ENCODE measurements at regions not wholly inside any gene's neighbourhood (a gene's known extent, or its start where the extent isn't known, plus 50 kb on each side); places are given as distances from the start of the nearest gene placed in this dataset.

DNA sequence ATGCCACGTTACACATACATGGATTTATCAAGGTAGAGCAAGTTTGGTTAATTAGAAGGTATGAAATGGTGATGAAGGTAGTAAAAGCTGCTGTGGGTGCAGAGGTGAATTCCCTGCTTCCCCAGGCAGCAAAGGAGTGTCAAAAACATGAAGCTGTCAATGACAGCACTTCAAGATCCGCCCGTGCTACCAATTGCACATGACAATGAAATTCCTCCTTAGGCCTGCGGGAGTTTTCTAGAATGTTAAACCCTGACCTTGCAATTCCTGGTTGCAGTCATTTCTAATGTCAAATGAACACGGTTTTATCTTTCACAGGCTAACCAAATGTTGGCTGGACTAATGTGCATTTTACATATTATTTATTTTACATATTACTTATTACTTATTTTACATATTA, 67.7 kb upstream of the LSM14A start:
- no peaks in the 10 kb centered on the region for H3K4me1 ChIP-seq (ENCODE audit: insufficient read depth, poor library complexity, severe bottlenecking)
- ATAC-seq (ENCODE audit: low read depth) (no peak), DNase-seq (ENCODE audit: low spot score) (no peak)
- no peak overlapping the region for H3K27ac ChIP-seq (ENCODE audit: poor library complexity, severe bottlenecking)
- TF ChIP-seq, protein P1, sequence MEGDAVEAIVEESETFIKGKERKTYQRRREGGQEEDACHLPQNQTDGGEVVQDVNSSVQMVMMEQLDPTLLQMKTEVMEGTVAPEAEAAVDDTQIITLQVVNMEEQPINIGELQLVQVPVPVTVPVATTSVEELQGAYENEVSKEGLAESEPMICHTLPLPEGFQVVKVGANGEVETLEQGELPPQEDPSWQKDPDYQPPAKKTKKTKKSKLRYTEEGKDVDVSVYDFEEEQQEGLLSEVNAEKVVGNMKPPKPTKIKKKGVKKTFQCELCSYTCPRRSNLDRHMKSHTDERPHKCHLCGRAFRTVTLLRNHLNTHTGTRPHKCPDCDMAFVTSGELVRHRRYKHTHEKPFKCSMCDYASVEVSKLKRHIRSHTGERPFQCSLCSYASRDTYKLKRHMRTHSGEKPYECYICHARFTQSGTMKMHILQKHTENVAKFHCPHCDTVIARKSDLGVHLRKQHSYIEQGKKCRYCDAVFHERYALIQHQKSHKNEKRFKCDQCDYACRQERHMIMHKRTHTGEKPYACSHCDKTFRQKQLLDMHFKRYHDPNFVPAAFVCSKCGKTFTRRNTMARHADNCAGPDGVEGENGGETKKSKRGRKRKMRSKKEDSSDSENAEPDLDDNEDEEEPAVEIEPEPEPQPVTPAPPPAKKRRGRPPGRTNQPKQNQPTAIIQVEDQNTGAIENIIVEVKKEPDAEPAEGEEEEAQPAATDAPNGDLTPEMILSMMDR (IDR thresholded peaks at IDR 0.05; ENCODE audit: poor library complexity, severe bottlenecking): no peak
- no peaks in the 10 kb centered on the region for H3K27me3 ChIP-seq (ENCODE audit: insufficient read depth, poor library complexity, severe bottlenecking)
- no peak overlapping the region for H3K4me3 ChIP-seq (ENCODE audit: severe bottlenecking)
- no peaks in the 10 kb centered on the region for H3K9me3 ChIP-seq (ENCODE audit: severe bottlenecking)
- H3K36me3 ChIP-seq (ENCODE audit: low read depth): no peaks in the 10 kb centered on the region

DNA sequence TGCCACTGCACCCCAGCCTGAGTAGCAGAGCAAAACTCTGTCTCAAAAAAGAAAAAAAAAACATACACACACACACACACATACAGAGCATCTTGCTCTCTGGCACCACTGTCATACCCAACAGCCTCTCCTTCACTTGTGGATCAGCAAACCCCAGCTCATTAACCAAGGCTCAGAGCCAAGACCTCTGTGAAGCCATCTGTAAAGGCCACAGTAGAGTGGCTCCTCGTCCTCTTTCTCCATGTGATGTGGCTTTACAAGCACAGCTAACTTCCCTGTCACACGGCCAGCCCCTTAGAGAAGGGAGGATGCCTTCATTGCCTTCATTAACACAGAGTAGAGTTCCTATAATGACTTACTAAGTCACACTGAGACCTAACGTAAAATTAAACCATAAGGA, 62.7 kb upstream of the LSM14A start:
- TF ChIP-seq, protein P1 (IDR thresholded peaks at IDR 0.05; ENCODE audit: poor library complexity, severe bottlenecking): no peak
- Histone ChIP-seq H3K4me1 (ENCODE audit: insufficient read depth, poor library complexity, severe bottlenecking) (no peaks in the 10 kb centered on the region), H3K36me3 (ENCODE audit: low read depth) (no peaks in the 10 kb centered on the region), H3K4me3 (ENCODE audit: severe bottlenecking) (no peak overlapping the region), H3K9me3 (ENCODE audit: severe bottlenecking) (no peaks in the 10 kb centered on the region), H3K27me3 (ENCODE audit: insufficient read depth, poor library complexity, severe bottlenecking) (no peaks in the 10 kb centered on the region), H3K27ac (ENCODE audit: poor library complexity, severe bottlenecking) (no peak overlapping the region)
- DNase-seq (ENCODE audit: low spot score) (no peak), ATAC-seq (ENCODE audit: low read depth) (no peak)

DNA sequence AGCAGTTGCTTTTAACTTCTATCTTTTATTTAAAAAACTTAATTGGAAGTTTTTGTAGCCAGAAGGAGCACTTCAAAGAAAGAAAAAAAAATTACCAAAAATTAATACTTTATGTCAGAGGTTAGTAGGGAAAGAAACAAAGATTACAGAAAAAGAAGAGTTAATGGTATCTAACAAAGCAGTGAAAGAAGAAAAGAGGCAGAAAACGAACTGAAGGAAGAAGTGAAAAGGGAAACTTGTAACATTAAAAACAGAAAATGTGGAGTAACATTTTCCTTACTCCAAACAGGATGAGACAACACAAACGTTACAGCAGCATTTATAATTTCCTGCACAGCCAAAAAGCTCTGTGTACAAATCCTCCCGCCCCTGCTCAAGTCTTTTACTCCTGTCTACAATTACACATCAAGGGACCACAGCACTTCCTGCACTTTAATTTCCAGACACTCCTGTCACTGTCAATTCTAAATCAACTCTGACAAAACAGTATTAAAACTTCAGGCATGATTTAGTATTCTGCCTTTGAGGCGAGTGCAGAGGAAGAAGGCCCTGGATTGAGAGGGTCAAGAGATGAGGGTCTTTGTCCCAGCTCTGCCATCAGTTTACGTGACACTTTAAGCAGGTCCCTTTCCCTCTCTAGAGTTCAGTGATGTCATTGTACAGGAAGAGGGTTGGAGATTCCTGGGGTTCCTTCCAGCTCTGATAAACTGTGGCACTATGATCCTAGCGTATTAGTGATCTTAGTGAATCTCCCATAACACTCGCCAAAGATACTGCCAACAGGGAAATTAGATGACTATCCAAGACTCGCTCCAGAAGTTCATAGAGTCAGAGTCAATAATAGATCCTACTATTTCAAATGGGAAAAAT, 53.2 kb upstream of the LSM14A start:
- no peaks in the 10 kb centered on the region for H3K9me3 ChIP-seq (ENCODE audit: severe bottlenecking)
- H3K36me3 ChIP-seq (ENCODE audit: low read depth): no peaks in the 10 kb centered on the region
- ATAC-seq (ENCODE audit: low read depth) (no peak), DNase-seq (ENCODE audit: low spot score) (no peak)
- no peaks in the 10 kb centered on the region for H3K4me1 ChIP-seq (ENCODE audit: insufficient read depth, poor library complexity, severe bottlenecking)
- H3K4me3 ChIP-seq (ENCODE audit: severe bottlenecking): no peak overlapping the region
- TF ChIP-seq, protein P1 (IDR thresholded peaks at IDR 0.05; ENCODE audit: poor library complexity, severe bottlenecking): no peak
- no peak overlapping the region for H3K27ac ChIP-seq (ENCODE audit: poor library complexity, severe bottlenecking)
- no peaks in the 10 kb centered on the region for H3K27me3 ChIP-seq (ENCODE audit: insufficient read depth, poor library complexity, severe bottlenecking)

DNA sequence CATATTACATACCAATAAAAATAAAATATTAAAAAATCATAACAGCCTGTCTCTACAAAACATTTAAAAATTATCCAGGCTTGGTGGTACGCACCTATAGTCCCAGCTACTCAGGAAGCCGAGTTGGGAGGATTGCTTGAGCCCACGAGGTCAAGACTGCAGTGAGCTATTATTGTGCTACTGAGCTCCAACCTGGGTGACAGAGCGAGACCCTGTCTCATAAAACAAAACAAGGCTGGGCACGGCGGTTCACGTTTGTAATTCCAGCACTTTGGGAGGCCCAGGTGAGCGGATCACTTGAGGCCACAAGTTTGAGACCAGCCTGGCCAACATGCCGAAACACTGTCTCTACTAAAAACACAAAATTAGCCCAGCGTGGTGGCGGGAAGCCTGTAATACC, 52.2 kb upstream of the LSM14A start:
- TF ChIP-seq, protein P1 (IDR thresholded peaks at IDR 0.05; ENCODE audit: poor library complexity, severe bottlenecking): no peak

More for the DNA sequence above, 52.2 kb upstream of the LSM14A start:
- DNase-seq (ENCODE audit: low spot score): no peak
- no peak overlapping the region for H3K27ac ChIP-seq (ENCODE audit: poor library complexity, severe bottlenecking)
- H3K27me3 ChIP-seq (ENCODE audit: insufficient read depth, poor library complexity, severe bottlenecking): no peaks in the 10 kb centered on the region
- H3K4me1 ChIP-seq (ENCODE audit: insufficient read depth, poor library complexity, severe bottlenecking): no peaks in the 10 kb centered on the region
- no peak overlapping the region for H3K4me3 ChIP-seq (ENCODE audit: severe bottlenecking)
- H3K36me3 ChIP-seq (ENCODE audit: low read depth): no peaks in the 10 kb centered on the region
- ATAC-seq (ENCODE audit: low read depth): no peak
- H3K9me3 ChIP-seq (ENCODE audit: severe bottlenecking): no peaks in the 10 kb centered on the region
